Astrocyte of the cerebellum (primary cell): ENCODE measurements at regions not wholly inside any gene's neighbourhood (a gene's known extent, or its start where the extent isn't known, plus 50 kb on each side); places are given as distances from the start of the nearest gene placed in this dataset.
A peak's percentile ranks its signal among the peaks of the same experiment; 100 is the strongest.

Source experiments
- DNase-seq: peaks from one replicate; pipeline ENCODE4 v3.0.0-alpha.2; 2011; ENCODE audit warnings: low read depth
- H3K4me3 ChIP-seq: 2 replicates; pipeline ENCODE4 v1.5.1; 2011; ENCODE audit warnings: mild to moderate bottlenecking, low read depth, low read length, moderate library complexity
- CTCF ChIP-seq: IDR thresholded peaks from 2 replicates; pipeline ENCODE4 v1.5.1; 2012; ENCODE audit warnings: low read length, low read depth, moderate library complexity, mild to moderate bottlenecking; ENCODE audit errors: missing control alignments
- in situ Hi-C: cut with HindIII; loops from 2 replicates; pipeline ENCODE4 v1.10.0; 2017; ENCODE audit warnings: low sequenced_read_pairs

- in situ Hi-C loops, result no loop called here
- no peak overlapping the region for H3K4me3 ChIP-seq
- TF ChIP-seq CTCF, result no peak
- no peak for DNase-seq
These were observed 536.5 kb upstream of the BRINP1 start for GRCh38 chr9:119905724-119906123.

GRCh38 chr9:119903851-119904250, 534.6 kb upstream of the BRINP1 start:
- in situ Hi-C loops, result no loop called here
- no peak for DNase-seq
- no peak for TF ChIP-seq CTCF
- no peak overlapping the region for H3K4me3 ChIP-seq

- in situ Hi-C loops, result no loop called here
These were observed 533.4 kb upstream of the BRINP1 start for GRCh38 chr9:119902611-119903010.

GRCh38 chr9:119898316-119898715, 529.1 kb upstream of the BRINP1 start:
- in situ Hi-C loops, result no loop called here
- no peak overlapping the region for H3K4me3 ChIP-seq
- no peak for DNase-seq
- no peak for TF ChIP-seq CTCF

More at GRCh38 chr9:119902611-119903010, 533.4 kb upstream of the BRINP1 start:
- no peak overlapping the region for H3K4me3 ChIP-seq
- no peak for TF ChIP-seq CTCF
- DNase-seq, result no peak

- TF ChIP-seq CTCF, result no peak
- peak; percentile 18 for DNase-seq
- in situ Hi-C loops, result loop anchor here (5.0 kb wide), 1 partner anchor 72 kb away; no protein-coding TSS in a partner anchor
- H3K4me3 ChIP-seq, result no peak overlapping the region
These were observed 515.2 kb upstream of the BRINP1 start for GRCh38 chr9:119884438-119884837.

- in situ Hi-C loops, result loop anchor here (5.0 kb wide), 1 partner anchor 70 kb away; no protein-coding TSS in a partner anchor
- H3K4me3 ChIP-seq, result no peak overlapping the region
- TF ChIP-seq CTCF, result no peak
- DNase-seq, result no peak
These were observed 512.7 kb upstream of the BRINP1 start for GRCh38 chr9:119881898-119882297.

GRCh38 chr9:119880361-119880760, 511.1 kb upstream of the BRINP1 start:
- DNase-seq, result no peak
- no peak overlapping the region for H3K4me3 ChIP-seq
- no peak for TF ChIP-seq CTCF
- in situ Hi-C loops, result loop anchor here (5.0 kb wide), 1 partner anchor 68 kb away; no protein-coding TSS in a partner anchor
